Transverse colon (tissue), 4 donors: ENCODE measurements at regions not wholly inside any gene's neighbourhood (a gene's known extent, or its start where the extent isn't known, plus 50 kb on each side); places are given as distances from the start of the nearest gene placed in this dataset.

ENCODE experiments used
- DNase-seq: peaks from one replicate; pipeline ENCODE4 v3.0.0-alpha.2; 2019
- H3K27ac ChIP-seq, 4 donors: fragments of 200-600 bp; sonication (generic); 2 replicates each; pipeline ENCODE4 v1.5.1; 2016 to 2018; ENCODE audit warnings: inconsistent platforms in 4 of 4
- H3K27me3 ChIP-seq: fragments of 200-600 bp; sonication (generic); 2 replicates; pipeline ENCODE4 v1.5.1; 2017; ENCODE audit warnings: inconsistent platforms
- H3K36me3 ChIP-seq, 4 donors: fragments of 200-600 bp; sonication (generic); 2 replicates each; pipeline ENCODE4 v1.5.1; 2017 to 2019; ENCODE audit warnings: inconsistent platforms in 4 of 4
- H3K4me1 ChIP-seq, 4 donors: fragments of 200-600 bp; sonication (generic); 2 replicates each; pipeline ENCODE4 v1.5.1; 2017 to 2020; ENCODE audit warnings: inconsistent platforms in 4 of 4
- H3K4me3 ChIP-seq, 4 donors: fragments of 200-600 bp; sonication (generic); 1 replicate in 1 of 4; 2 replicates in 3 of 4; pipeline versions ENCODE4 v1.5.1 to v1.6.1; 2017 to 2019; ENCODE audit warnings: inconsistent platforms in 4 of 4
- H3K9me3 ChIP-seq, 2 donors: fragments of 200-600 bp; sonication (generic); 2 replicates each; pipeline ENCODE4 v1.5.1; 2017 to 2019; ENCODE audit warnings: inconsistent platforms in 2 of 2
- EP300 ChIP-seq: sonication (generic); formaldehyde crosslinking; IDR thresholded peaks from one replicate; pipeline ENCODE4 v1.6.1; 2017; ENCODE audit warnings: antibody characterized with exemption, low read depth
- POLR2A ChIP-seq: fragments of 450-650 bp; IDR thresholded peaks from one replicate; pipeline ENCODE4 v1.6.1; 2016; ENCODE audit warnings: antibody characterized with exemption, mild to moderate bottlenecking, moderate library complexity
- POLR2AphosphoS5 ChIP-seq, 3 donors: sonication (generic); formaldehyde crosslinking; IDR thresholded peaks; one replicate each; pipeline ENCODE4 v1.6.1; 2016; ENCODE audit warnings: antibody characterized with exemption in 3 of 3
- WGBS, 2 donors: methylation state at CpG; one replicate each; pipeline ENCODE4 v1.1.5; 2018; ENCODE audit warnings: low coverage in 1 of 2; 5-methylcytosine and 5-hydroxymethylcytosine counted together
- in situ Hi-C, 4 donors: fragments of 200-750 bp; cut with MboI; loops; one replicate each; pipeline versions ENCODE4 v1.15.0 to v1.15.1; 2017; ENCODE audit warnings: low sequenced_read_pairs in 3 of 4, low pct_ligation_motif_present in 1 of 4, low pct_unique_long_range_greater_than_20kb in 1 of 4
- intact Hi-C: fragments of 100-400 bp; cut with DNase I; formaldehyde crosslinking; loops from one replicate; pipeline ENCODE4 v1.15.1; 2023; ENCODE audit warnings: low total_unique reads
- TF ChIP-seq, protein P1 (sequence below), 5 experiments: fragments of 200-600 bp in 3 of 5; fragments of 450-650 bp in 2 of 5; sonication (generic) in 3 of 5; IDR thresholded peaks; 1 replicate in 2 of 5; 2 replicates in 3 of 5; pipeline ENCODE4 v1.5.1; 2016 to 2017; ENCODE audit warnings: antibody characterized with exemption in 5 of 5, inconsistent platforms in 3 of 5, mild to moderate bottlenecking in 2 of 5, moderate library complexity in 1 of 5

DNA sequence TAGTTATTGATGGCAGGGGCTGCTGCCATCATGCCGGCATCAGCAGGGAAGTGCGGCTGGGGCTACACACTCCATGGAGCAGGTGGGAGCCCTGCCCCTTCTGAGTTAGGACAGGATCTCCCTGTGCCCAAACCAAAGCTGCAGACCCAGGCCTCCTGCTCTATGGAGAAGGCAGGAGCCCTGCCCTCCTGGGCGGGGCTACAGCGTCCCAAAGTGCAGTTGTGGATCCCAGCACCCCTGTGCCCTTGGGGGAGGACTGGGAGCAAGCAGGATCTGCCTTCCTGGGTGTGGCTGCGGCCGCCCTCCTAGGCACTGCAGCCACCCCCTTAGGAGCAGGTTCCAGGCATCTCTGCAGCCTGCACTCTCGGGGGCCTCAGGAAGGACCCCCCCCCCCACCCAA is 1392.4 kb upstream of the SLC39A10 start:
- Histone ChIP-seq H3K27me3 (no peaks in the 10 kb centered on the region), H3K27ac (no peak overlapping the region), H3K36me3 (no peaks in the 10 kb centered on the region), H3K4me1 (no peaks in the 10 kb centered on the region), H3K4me3 (no peak overlapping the region), H3K9me3 (no peaks in the 10 kb centered on the region)
- in situ Hi-C loops, result no loop called here
- WGBS, 2 donors, result 66% methylated on average over 7 of the region's 7 CpGs; no CpG with 5 or more reads in 1 of the 2 donors
- DNase-seq, result no peak
- intact Hi-C loops, result no loop called here
- TF ChIP-seq, protein P1, sequence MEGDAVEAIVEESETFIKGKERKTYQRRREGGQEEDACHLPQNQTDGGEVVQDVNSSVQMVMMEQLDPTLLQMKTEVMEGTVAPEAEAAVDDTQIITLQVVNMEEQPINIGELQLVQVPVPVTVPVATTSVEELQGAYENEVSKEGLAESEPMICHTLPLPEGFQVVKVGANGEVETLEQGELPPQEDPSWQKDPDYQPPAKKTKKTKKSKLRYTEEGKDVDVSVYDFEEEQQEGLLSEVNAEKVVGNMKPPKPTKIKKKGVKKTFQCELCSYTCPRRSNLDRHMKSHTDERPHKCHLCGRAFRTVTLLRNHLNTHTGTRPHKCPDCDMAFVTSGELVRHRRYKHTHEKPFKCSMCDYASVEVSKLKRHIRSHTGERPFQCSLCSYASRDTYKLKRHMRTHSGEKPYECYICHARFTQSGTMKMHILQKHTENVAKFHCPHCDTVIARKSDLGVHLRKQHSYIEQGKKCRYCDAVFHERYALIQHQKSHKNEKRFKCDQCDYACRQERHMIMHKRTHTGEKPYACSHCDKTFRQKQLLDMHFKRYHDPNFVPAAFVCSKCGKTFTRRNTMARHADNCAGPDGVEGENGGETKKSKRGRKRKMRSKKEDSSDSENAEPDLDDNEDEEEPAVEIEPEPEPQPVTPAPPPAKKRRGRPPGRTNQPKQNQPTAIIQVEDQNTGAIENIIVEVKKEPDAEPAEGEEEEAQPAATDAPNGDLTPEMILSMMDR (IDR thresholded peaks at IDR 0.05), result no peak
- TF ChIP-seq EP300, result no peak
- no peak for TF ChIP-seq POLR2A
- TF ChIP-seq POLR2AphosphoS5 (IDR thresholded peaks at IDR 0.05), result no peak

DNA sequence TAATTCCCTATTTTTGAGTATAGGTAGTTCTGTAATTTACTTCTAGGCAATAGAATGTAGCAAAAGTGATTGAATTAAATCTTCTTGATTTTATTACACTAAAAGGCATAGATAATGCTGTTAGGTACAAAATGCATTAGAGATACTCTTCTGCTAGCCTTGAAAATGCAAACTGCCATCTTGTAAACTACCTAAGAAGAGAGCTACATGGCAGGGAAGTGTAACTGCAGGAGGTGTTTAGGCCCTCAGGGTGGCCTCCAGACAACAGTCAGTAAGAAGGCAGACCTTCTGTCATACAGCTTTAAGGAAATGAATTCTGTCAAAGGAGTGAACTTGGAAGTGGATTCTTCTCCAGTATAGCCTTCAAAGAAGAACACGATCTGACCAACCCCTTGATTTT is 1396.8 kb upstream of the SLC39A10 start:
- Histone ChIP-seq H3K9me3 (no peaks in the 10 kb centered on the region), H3K36me3 (no peaks in the 10 kb centered on the region), H3K4me3 (no peak overlapping the region), H3K27ac (no peak overlapping the region), H3K4me1 (no peaks in the 10 kb centered on the region), H3K27me3 (no peaks in the 10 kb centered on the region)
- in situ Hi-C loops (no loop called here), intact Hi-C loops (no loop called here)
- TF ChIP-seq POLR2AphosphoS5 (IDR thresholded peaks at IDR 0.05) (no peak), POLR2A (no peak), EP300 (no peak)
- TF ChIP-seq, protein P1 (IDR thresholded peaks at IDR 0.05), result no peak
- DNase-seq, result no peak
- 89 to 90% methylated on average over 1 of the region's 1 CpG for WGBS, 2 donors

DNA sequence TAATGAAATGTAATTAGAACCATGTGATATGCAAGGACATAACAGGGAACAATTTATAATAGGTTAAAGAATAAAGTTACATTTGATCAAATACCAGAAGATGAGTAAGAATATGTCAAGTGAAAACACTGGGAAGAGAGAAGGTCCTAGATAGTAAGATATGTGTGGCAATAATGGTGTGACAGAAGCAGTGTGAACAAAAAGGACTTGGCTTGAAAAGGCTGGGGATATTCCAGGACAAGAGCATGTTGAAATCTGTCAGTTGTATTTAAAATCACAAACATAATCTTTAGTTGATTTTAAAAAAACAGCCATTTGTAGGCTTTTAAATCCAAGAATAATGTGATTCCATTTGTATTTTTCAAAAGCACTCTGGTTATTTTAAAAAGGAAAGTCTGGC is 1399.9 kb upstream of the SLC39A10 start:
- H3K36me3 ChIP-seq, result no peaks in the 10 kb centered on the region
- intact Hi-C loops, result no loop called here
- in situ Hi-C loops, result no loop called here
- H3K4me1 ChIP-seq, result no peaks in the 10 kb centered on the region
- no peak overlapping the region for H3K27ac ChIP-seq
- H3K9me3 ChIP-seq, result no peaks in the 10 kb centered on the region
- H3K27me3 ChIP-seq, result no peaks in the 10 kb centered on the region
- no peak for TF ChIP-seq POLR2A
- TF ChIP-seq, protein P1 (IDR thresholded peaks at IDR 0.05), result no peak
- TF ChIP-seq EP300, result no peak
- TF ChIP-seq POLR2AphosphoS5 (IDR thresholded peaks at IDR 0.05), result no peak
- no peak for DNase-seq
- H3K4me3 ChIP-seq, result no peak overlapping the region

DNA sequence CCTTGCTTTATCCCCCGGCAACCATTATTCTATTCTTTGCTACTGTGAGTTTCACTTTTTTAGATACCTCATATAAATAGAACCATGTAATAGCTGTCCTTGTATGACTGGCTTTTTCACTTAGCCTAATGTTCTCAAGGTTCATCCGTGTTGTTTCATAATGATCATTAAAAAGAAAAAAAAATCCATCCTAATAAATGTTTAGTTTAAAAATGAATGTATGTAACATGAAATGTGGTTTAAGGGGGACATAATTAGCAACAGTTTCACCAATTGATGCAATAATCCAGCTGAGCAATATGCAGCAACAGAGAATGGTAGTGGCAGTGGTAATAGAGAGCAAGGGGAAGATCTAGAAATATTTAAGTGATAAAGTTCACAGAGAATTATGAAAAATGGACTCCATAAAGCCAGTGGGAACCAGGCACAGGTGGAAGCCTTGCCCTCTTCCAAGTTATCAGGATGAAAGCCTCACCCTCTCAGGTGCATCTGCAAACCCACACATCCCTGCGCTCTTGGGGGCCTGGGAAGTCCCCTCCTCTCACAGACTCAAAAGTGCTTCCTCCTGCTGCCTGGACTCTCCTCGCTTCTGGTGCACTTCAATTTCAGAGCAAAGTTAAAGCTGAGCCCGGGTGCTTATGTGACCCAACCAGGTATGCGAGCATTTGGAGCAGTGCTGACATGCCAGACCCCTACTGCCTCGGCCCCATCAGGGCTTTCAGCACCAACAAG is 1403.3 kb upstream of the SLC39A10 start:
- intact Hi-C loops (no loop called here), in situ Hi-C loops (no loop called here)
- no peak for TF ChIP-seq POLR2AphosphoS5 (IDR thresholded peaks at IDR 0.05)
- no peak for TF ChIP-seq POLR2A
- no peak for TF ChIP-seq EP300
- TF ChIP-seq, protein P1 (IDR thresholded peaks at IDR 0.05), result no peak

More for the DNA sequence above, 1403.3 kb upstream of the SLC39A10 start:
- H3K9me3 ChIP-seq, result no peaks in the 10 kb centered on the region
- WGBS, 2 donors, result 61 to 81% methylated on average over 2 to 7 of the region's 7 CpGs
- DNase-seq, result no peak
- no peak overlapping the region for H3K4me3 ChIP-seq
- H3K4me1 ChIP-seq, result no peaks in the 10 kb centered on the region
- no peak overlapping the region for H3K27ac ChIP-seq
- no peaks in the 10 kb centered on the region for H3K36me3 ChIP-seq
- no peaks in the 10 kb centered on the region for H3K27me3 ChIP-seq
